Gastroesophageal sphincter (tissue), 3 donors: ENCODE measurements at regions not wholly inside any gene's neighbourhood (a gene's known extent, or its start where the extent isn't known, plus 50 kb on each side); places are given as distances from the start of the nearest gene placed in this dataset.

Experiments used
- POLR2A ChIP-seq, 2 donors: fragments of 450-650 bp; IDR thresholded peaks; one replicate each; pipeline ENCODE4 v1.6.1; 2017; ENCODE audit warnings: antibody characterized with exemption in 2 of 2, mild to moderate bottlenecking in 2 of 2, moderate library complexity in 1 of 2
- POLR2AphosphoS5 ChIP-seq: sonication (generic); formaldehyde crosslinking; IDR thresholded peaks from one replicate; pipeline ENCODE4 v1.6.1; 2017; ENCODE audit warnings: antibody characterized with exemption
- TF ChIP-seq, protein P1 (sequence below), 4 experiments: fragments of 200-600 bp in 2 of 4; fragments of 450-650 bp in 2 of 4; sonication (generic) in 1 of 4; IDR thresholded peaks; one replicate each; pipeline ENCODE4 v1.5.1; 2017 to 2019; ENCODE audit warnings: antibody characterized with exemption in 4 of 4, mild to moderate bottlenecking in 2 of 4, moderate library complexity in 2 of 4

DNA sequence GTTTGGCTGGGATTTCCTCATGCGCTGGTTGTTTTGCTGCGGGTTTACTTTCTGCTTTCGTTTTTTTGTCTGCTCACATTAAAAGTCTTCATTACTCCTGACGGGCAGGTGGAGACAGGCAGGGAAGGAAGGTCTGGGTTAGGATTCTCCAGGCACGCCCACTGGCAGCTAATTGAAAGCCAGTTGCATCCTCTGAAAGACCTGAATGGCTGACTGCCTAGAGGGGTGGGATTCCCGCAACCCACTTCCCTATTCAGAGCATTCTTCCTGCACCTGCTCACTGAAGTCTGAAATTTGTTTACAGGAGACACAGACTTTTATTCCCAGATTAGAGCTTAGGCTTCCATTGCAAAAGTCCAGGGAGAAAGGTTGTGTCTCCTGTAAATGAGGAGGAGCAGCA lies 172.0 kb downstream of the UQCRFS1 start:
- TF ChIP-seq, protein P1, sequence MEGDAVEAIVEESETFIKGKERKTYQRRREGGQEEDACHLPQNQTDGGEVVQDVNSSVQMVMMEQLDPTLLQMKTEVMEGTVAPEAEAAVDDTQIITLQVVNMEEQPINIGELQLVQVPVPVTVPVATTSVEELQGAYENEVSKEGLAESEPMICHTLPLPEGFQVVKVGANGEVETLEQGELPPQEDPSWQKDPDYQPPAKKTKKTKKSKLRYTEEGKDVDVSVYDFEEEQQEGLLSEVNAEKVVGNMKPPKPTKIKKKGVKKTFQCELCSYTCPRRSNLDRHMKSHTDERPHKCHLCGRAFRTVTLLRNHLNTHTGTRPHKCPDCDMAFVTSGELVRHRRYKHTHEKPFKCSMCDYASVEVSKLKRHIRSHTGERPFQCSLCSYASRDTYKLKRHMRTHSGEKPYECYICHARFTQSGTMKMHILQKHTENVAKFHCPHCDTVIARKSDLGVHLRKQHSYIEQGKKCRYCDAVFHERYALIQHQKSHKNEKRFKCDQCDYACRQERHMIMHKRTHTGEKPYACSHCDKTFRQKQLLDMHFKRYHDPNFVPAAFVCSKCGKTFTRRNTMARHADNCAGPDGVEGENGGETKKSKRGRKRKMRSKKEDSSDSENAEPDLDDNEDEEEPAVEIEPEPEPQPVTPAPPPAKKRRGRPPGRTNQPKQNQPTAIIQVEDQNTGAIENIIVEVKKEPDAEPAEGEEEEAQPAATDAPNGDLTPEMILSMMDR (IDR thresholded peaks at IDR 0.05) = no peak
- TF ChIP-seq POLR2A (IDR thresholded peaks at IDR 0.05) = no peak
- TF ChIP-seq POLR2AphosphoS5 = no peak
